GM23248 (cell line): ENCODE measurements at regions not wholly inside any gene's neighbourhood (a gene's known extent, or its start where the extent isn't known, plus 50 kb on each side); places are given as distances from the start of the nearest gene placed in this dataset.

ENCODE experiments used
- EZH2 ChIP-seq: fragments of 200-600 bp; sonication (generic); IDR thresholded peaks from 2 replicates; pipeline ENCODE4 v1.6.1; 2018; ENCODE audit warnings: antibody characterized with exemption, mild to moderate bottlenecking; ENCODE audit not compliant: insufficient read depth, poor library complexity, severe bottlenecking
- EZH2phosphoT487 ChIP-seq: fragments of 200-600 bp; sonication (generic); IDR thresholded peaks from 2 replicates; pipeline ENCODE4 v1.6.1; 2018; ENCODE audit warnings: antibody characterized with exemption, moderate library complexity, mild to moderate bottlenecking, low read depth; ENCODE audit not compliant: insufficient read depth

- TF ChIP-seq EZH2, result no peak
- no peak for TF ChIP-seq EZH2phosphoT487
These were observed 274.1 kb upstream of the TENM3 start for GRCh38 chr4:181969151-181969550.
